Fibroblast of villous mesenchyme (primary cell): ENCODE measurements at regions not wholly inside any gene's neighbourhood (a gene's known extent, or its start where the extent isn't known, plus 50 kb on each side); places are given as distances from the start of the nearest gene placed in this dataset.

Experiments
- DNase-seq: peaks from one replicate; pipeline ENCODE4 v3.0.0-alpha.2; 2010; ENCODE audit warnings: low read depth
- H3K4me3 ChIP-seq: 2 replicates; pipeline ENCODE4 v1.5.1; 2011; ENCODE audit warnings: low read depth, mild to moderate bottlenecking, low read length
- CTCF ChIP-seq: IDR thresholded peaks from 2 replicates; pipeline ENCODE4 v1.5.1; 2012; ENCODE audit warnings: low read depth, mild to moderate bottlenecking, low read length; ENCODE audit not compliant: insufficient read depth

DNA sequence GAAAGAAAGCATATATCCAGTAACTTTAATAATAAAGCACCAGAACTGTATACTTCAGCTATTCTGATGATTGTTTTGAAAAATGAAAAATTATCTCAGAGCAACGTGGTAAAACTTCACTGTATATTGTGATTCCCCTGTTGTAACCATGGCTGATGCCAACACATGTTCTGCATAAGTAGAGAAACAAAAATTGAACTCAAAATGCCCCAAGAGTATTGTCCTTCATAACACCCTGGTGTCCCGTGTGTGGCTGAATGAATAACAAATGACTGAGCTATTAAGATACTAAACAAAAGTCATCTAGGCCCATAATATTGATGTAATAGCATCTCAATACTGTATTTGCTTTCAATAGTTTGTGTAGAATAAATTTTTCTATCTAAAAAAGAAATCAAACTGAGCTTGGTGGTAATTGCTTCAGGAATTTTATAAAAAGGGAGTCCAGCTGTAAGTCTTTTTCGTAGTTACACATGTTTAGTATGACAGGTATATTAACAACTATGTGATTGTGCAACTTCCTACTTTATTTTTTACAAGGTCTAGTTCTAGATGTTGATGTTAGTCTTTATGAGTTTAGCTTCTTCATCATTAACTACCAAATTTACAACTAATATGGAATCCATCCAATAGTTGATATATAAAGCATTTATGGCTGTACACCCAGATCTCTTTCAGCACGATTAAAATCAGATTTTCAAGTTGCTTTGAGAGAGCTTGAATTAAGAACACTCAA is 623.8 kb upstream of the AGTR1 start:
- TF ChIP-seq CTCF: no peak
- peak; percentile 7 for DNase-seq
- H3K4me3 ChIP-seq: no peak overlapping the region

- no peak for DNase-seq
- TF ChIP-seq CTCF: no peak
- no peak overlapping the region for H3K4me3 ChIP-seq
These were observed 622.8 kb upstream of the AGTR1 start for GRCh38 chr3:148074946-148075345.

- DNase-seq: peak; percentile 45
- peak; percentile 67 for TF ChIP-seq CTCF
- H3K4me3 ChIP-seq: no peak overlapping the region
These were observed 621.7 kb upstream of the AGTR1 start for GRCh38 chr3:148075771-148076716.

- H3K4me3 ChIP-seq: no peak overlapping the region
- TF ChIP-seq CTCF: peak; percentile 49
- DNase-seq: peak; percentile 10
These were observed 620.3 kb upstream of the AGTR1 start for GRCh38 chr3:148077318-148077923.

- TF ChIP-seq CTCF: no peak
- H3K4me3 ChIP-seq: no peak overlapping the region
- DNase-seq: no peak
These were observed 619.7 kb upstream of the AGTR1 start for GRCh38 chr3:148077965-148078364.

- TF ChIP-seq CTCF: no peak
- no peak overlapping the region for H3K4me3 ChIP-seq
- no peak for DNase-seq
These were observed 619.0 kb upstream of the AGTR1 start for GRCh38 chr3:148078658-148079057.
